GM23338 (cell line): ENCODE measurements at regions not wholly inside any gene's neighbourhood (a gene's known extent, or its start where the extent isn't known, plus 50 kb on each side); places are given as distances from the start of the nearest gene placed in this dataset.

ENCODE experiments used
- CREB1 ChIP-seq: fragments of 250-450 bp; sonication (Bioruptor Pico); IDR thresholded peaks from 2 replicates; pipeline ENCODE4 v1.5.0; 2020; ENCODE audit warnings: low read depth, mild to moderate bottlenecking, moderate library complexity
- EZH2 ChIP-seq: fragments of 200-600 bp; sonication (generic); IDR thresholded peaks from one replicate; pipeline ENCODE4 v1.8.0; 2017; ENCODE audit warnings: antibody characterized with exemption, mild to moderate bottlenecking, low read depth; ENCODE audit not compliant: unreplicated experiment
- EZH2phosphoT487 ChIP-seq: fragments of 200-600 bp; sonication (generic); IDR thresholded peaks from one replicate; pipeline ENCODE4 v1.8.1; 2018; ENCODE audit warnings: antibody characterized with exemption; ENCODE audit not compliant: unreplicated experiment
- JUNB ChIP-seq: IDR thresholded peaks from one replicate; pipeline ENCODE4 v1.6.1; 2016; ENCODE audit warnings: antibody characterized with exemption; ENCODE audit not compliant: unreplicated experiment
- NANOG ChIP-seq: IDR thresholded peaks from 2 replicates; pipeline ENCODE4 v1.6.1; 2016; ENCODE audit warnings: antibody characterized with exemption, borderline replicate concordance
- POLR2AphosphoS5 ChIP-seq: IDR thresholded peaks from 2 replicates; pipeline ENCODE4 v1.6.1; 2016; ENCODE audit warnings: antibody characterized with exemption, low read depth
- REST ChIP-seq: IDR thresholded peaks from one replicate; pipeline ENCODE4 v1.6.1; 2018; ENCODE audit warnings: antibody characterized with exemption; ENCODE audit not compliant: unreplicated experiment
- STAT1 ChIP-seq: IDR thresholded peaks from one replicate; pipeline ENCODE4 v1.6.1; 2016; ENCODE audit warnings: antibody characterized with exemption; ENCODE audit not compliant: unreplicated experiment
- ZNF114 ChIP-seq: fragments of 250-450 bp; sonication (Bioruptor Pico); IDR thresholded peaks from 2 replicates; pipeline ENCODE4 v1.5.0; 2020; ENCODE audit warnings: mild to moderate bottlenecking, moderate library complexity
- ZNF331 ChIP-seq: fragments of 250-450 bp; sonication (Bioruptor Pico); IDR thresholded peaks from 2 replicates; pipeline ENCODE4 v1.5.0; 2020; ENCODE audit warnings: low read depth, mild to moderate bottlenecking, moderate library complexity
- ZNF462 ChIP-seq: fragments of 250-450 bp; sonication (Bioruptor Pico); IDR thresholded peaks from 2 replicates; pipeline ENCODE4 v1.5.0; 2020; ENCODE audit warnings: mild to moderate bottlenecking, moderate library complexity
- TF ChIP-seq, protein P1 (sequence below), 2 experiments: fragments of 200-600 bp in 1 of 2; sonication (generic) in 1 of 2; conservative IDR thresholded peaks; 2 replicates each; pipeline versions ENCODE4 v1.5.1 to v1.6.1; 2016 to 2017; ENCODE audit warnings: antibody characterized with exemption in 2 of 2, low read depth in 2 of 2, mild to moderate bottlenecking in 2 of 2, moderate library complexity in 1 of 2
- TF ChIP-seq, protein P2 (sequence below): IDR thresholded peaks from 2 replicates; pipeline ENCODE4 v1.6.1; 2016; ENCODE audit warnings: antibody characterized with exemption

- TF ChIP-seq, protein P1, sequence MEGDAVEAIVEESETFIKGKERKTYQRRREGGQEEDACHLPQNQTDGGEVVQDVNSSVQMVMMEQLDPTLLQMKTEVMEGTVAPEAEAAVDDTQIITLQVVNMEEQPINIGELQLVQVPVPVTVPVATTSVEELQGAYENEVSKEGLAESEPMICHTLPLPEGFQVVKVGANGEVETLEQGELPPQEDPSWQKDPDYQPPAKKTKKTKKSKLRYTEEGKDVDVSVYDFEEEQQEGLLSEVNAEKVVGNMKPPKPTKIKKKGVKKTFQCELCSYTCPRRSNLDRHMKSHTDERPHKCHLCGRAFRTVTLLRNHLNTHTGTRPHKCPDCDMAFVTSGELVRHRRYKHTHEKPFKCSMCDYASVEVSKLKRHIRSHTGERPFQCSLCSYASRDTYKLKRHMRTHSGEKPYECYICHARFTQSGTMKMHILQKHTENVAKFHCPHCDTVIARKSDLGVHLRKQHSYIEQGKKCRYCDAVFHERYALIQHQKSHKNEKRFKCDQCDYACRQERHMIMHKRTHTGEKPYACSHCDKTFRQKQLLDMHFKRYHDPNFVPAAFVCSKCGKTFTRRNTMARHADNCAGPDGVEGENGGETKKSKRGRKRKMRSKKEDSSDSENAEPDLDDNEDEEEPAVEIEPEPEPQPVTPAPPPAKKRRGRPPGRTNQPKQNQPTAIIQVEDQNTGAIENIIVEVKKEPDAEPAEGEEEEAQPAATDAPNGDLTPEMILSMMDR (conservative IDR thresholded peaks at IDR 0.05; ENCODE audit: low read depth in 2 of 2), result no peak
- no peak for TF ChIP-seq EZH2
- TF ChIP-seq, protein P2, sequence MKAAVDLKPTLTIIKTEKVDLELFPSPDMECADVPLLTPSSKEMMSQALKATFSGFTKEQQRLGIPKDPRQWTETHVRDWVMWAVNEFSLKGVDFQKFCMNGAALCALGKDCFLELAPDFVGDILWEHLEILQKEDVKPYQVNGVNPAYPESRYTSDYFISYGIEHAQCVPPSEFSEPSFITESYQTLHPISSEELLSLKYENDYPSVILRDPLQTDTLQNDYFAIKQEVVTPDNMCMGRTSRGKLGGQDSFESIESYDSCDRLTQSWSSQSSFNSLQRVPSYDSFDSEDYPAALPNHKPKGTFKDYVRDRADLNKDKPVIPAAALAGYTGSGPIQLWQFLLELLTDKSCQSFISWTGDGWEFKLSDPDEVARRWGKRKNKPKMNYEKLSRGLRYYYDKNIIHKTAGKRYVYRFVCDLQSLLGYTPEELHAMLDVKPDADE, result no peak
- TF ChIP-seq EZH2phosphoT487, result no peak
- no peak for TF ChIP-seq JUNB
- no peak for TF ChIP-seq POLR2AphosphoS5
- no peak for TF ChIP-seq ZNF114 (CRISPR knock-in tag)
- no peak for TF ChIP-seq CREB1 (CRISPR knock-in tag)
- no peak for TF ChIP-seq ZNF331 (CRISPR knock-in tag)
- no peak for TF ChIP-seq REST
- TF ChIP-seq NANOG, result no peak
- no peak for TF ChIP-seq STAT1
- TF ChIP-seq ZNF462 (CRISPR knock-in tag), result no peak
Measured at GRCh38 chr9:25948182-25948581, 269.9 kb upstream of the TUSC1 start.
